DND-41 (cell line): ENCODE measurements at regions not wholly inside any gene's neighbourhood (a gene's known extent, or its start where the extent isn't known, plus 50 kb on each side); places are given as distances from the start of the nearest gene placed in this dataset.

Source experiments
- CTCF ChIP-seq: IDR thresholded peaks from 2 replicates; pipeline ENCODE4 v1.5.1; 2012; ENCODE audit warnings: borderline replicate concordance, low read length, moderate library complexity, mild to moderate bottlenecking; ENCODE audit not compliant: poor library complexity, severe bottlenecking; ENCODE audit errors: extremely low read depth
- EZH2 ChIP-seq: IDR thresholded peaks from 3 replicates; pipeline ENCODE4 v1.6.1; 2012; ENCODE audit warnings: borderline replicate concordance, low read depth, mild to moderate bottlenecking, moderate library complexity, low read length, inconsistent platforms; ENCODE audit not compliant: severe bottlenecking

GRCh38 chr6:137798261-137798660 is 68.8 kb upstream of the TNFAIP3 start:
- TF ChIP-seq CTCF (no peak), EZH2 (no peak)
